Testis (tissue), 2 donors: ENCODE measurements at regions not wholly inside any gene's neighbourhood (a gene's known extent, or its start where the extent isn't known, plus 50 kb on each side); places are given as distances from the start of the nearest gene placed in this dataset.

Experiments used
- POLR2A ChIP-seq: fragments of 450-650 bp; IDR thresholded peaks from one replicate; pipeline ENCODE4 v1.6.1; 2017; ENCODE audit warnings: antibody characterized with exemption, mild to moderate bottlenecking, moderate library complexity
- TF ChIP-seq, protein P1 (sequence below), 3 experiments: fragments of 450-650 bp in 2 of 3; fragments of 200-600 bp in 1 of 3; sonication (generic) in 1 of 3; IDR thresholded peaks; one replicate each; pipeline ENCODE4 v1.5.1; 2016 to 2019; ENCODE audit warnings: antibody characterized with exemption in 3 of 3, mild to moderate bottlenecking in 2 of 3, moderate library complexity in 1 of 3

DNA sequence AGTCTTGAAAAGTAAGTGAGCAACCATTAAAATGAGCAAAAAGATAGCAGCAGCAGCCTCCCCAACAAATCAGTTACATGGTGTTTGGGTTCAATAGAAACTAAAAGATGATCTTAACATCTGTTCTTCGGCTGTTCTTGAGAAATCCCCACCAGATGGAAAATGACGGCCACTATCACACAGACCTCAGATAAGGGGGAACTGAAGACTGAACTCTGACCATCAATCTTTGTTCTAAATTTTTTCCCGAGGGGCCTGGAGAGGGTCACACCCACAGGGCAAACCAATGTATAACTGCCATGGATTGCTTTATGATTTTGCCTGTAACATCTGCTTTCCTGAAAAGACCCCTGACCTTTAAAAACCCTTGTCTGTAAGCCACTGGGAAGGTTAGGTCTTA, 624.8 kb upstream of the KIRREL3 start:
- TF ChIP-seq, protein P1, sequence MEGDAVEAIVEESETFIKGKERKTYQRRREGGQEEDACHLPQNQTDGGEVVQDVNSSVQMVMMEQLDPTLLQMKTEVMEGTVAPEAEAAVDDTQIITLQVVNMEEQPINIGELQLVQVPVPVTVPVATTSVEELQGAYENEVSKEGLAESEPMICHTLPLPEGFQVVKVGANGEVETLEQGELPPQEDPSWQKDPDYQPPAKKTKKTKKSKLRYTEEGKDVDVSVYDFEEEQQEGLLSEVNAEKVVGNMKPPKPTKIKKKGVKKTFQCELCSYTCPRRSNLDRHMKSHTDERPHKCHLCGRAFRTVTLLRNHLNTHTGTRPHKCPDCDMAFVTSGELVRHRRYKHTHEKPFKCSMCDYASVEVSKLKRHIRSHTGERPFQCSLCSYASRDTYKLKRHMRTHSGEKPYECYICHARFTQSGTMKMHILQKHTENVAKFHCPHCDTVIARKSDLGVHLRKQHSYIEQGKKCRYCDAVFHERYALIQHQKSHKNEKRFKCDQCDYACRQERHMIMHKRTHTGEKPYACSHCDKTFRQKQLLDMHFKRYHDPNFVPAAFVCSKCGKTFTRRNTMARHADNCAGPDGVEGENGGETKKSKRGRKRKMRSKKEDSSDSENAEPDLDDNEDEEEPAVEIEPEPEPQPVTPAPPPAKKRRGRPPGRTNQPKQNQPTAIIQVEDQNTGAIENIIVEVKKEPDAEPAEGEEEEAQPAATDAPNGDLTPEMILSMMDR (IDR thresholded peaks at IDR 0.05), result no peak
- TF ChIP-seq POLR2A, result no peak
